Activated CD4-positive, alpha-beta T cell treated with anti-CD3 and anti-CD28 coated beads, Interleukin-2, amount 10 ng/mL, durations not matched to agents 7 days and 5 days (primary cell): ENCODE measurements at regions not wholly inside any gene's neighbourhood (a gene's known extent, or its start where the extent isn't known, plus 50 kb on each side); places are given as distances from the start of the nearest gene placed in this dataset.
"Not testable (repeated sequence)": the region's sequence is repeated elsewhere in the genome, so short reads cannot be mapped to it uniquely, and the experiment has no call there.

Experiments used
- CTCF ChIA-PET: fragments of 350-600 bp; sonication (Branson Sonifier 250); formaldehyde crosslinking; loops from one replicate; lab custom pipeline; 2021; ENCODE audit warnings: antibody characterized with exemption; lab: Charles Lee
- POLR2A ChIA-PET: fragments of 350-600 bp; sonication (Branson Sonifier 250); formaldehyde crosslinking; loops from one replicate; lab custom pipeline; 2021; ENCODE audit warnings: antibody characterized with exemption; lab: Charles Lee
- DNase-seq: peaks from one replicate; pipeline ENCODE4 v3.0.0-alpha.2; 2020
- H3K27ac Mint-ChIP-seq: one replicate; pipeline ENCODE4 v1.8.0; 2021; ENCODE audit warnings: mild to moderate bottlenecking, moderate library complexity, mixed read lengths
- H3K27me3 Mint-ChIP-seq: one replicate; pipeline ENCODE4 v1.8.0; 2021; ENCODE audit warnings: mixed read lengths
- H3K36me3 Mint-ChIP-seq: one replicate; pipeline ENCODE4 v1.8.0; 2021; ENCODE audit warnings: low read depth, mixed read lengths
- H3K4me1 Mint-ChIP-seq: one replicate; pipeline ENCODE4 v1.8.0; 2021; ENCODE audit warnings: mixed read lengths
- H3K4me3 Mint-ChIP-seq: one replicate; pipeline ENCODE4 v1.8.0; 2021; ENCODE audit warnings: mild to moderate bottlenecking, moderate library complexity, mixed read lengths
- H3K9me3 Mint-ChIP-seq: one replicate; pipeline ENCODE4 v1.8.0; 2021; ENCODE audit warnings: mixed read lengths

- no peaks in the 10 kb centered on the region for H3K27me3 Mint-ChIP-seq
- no peak overlapping the region for H3K27ac Mint-ChIP-seq
- H3K36me3 Mint-ChIP-seq, result no peaks in the 10 kb centered on the region
- H3K9me3 Mint-ChIP-seq, result no peaks in the 10 kb centered on the region
- H3K4me1 Mint-ChIP-seq, result peaks cover 1% of the 10 kb centered on the region
- no peak for DNase-seq
- ChIA-PET CTCF (no interaction called here), POLR2A (no interaction called here)
- H3K4me3 Mint-ChIP-seq, result no peak overlapping the region
Measured at GRCh38 chr4:8723222-8723980, 130.8 kb downstream of the CPZ start.

GRCh38 chr4:8722556-8722955, 130.0 kb downstream of the CPZ start:
- Mint-ChIP-seq H3K4me3 (no peak overlapping the region), H3K36me3 (no peaks in the 10 kb centered on the region), H3K9me3 (no peaks in the 10 kb centered on the region), H3K27ac (no peak overlapping the region), H3K4me1 (no peaks in the 10 kb centered on the region), H3K27me3 (no peaks in the 10 kb centered on the region)
- no peak for DNase-seq
- CTCF ChIA-PET, result no interaction called here
- POLR2A ChIA-PET, result no interaction called here

- Mint-ChIP-seq H3K9me3 (no peaks in the 10 kb centered on the region), H3K4me1 (no peaks in the 10 kb centered on the region), H3K4me3 (no peak overlapping the region), H3K27ac (no peak overlapping the region), H3K36me3 (no peaks in the 10 kb centered on the region), H3K27me3 (no peaks in the 10 kb centered on the region)
- no peak for DNase-seq
- ChIA-PET POLR2A (no interaction called here), CTCF (no interaction called here)
Measured at GRCh38 chr4:8721621-8722020, 129.1 kb downstream of the CPZ start.

- no peak for DNase-seq
- ChIA-PET POLR2A (no interaction called here), CTCF (no interaction called here)
- Mint-ChIP-seq H3K27ac (no peak overlapping the region), H3K4me1 (no peaks in the 10 kb centered on the region), H3K4me3 (no peak overlapping the region), H3K36me3 (no peaks in the 10 kb centered on the region), H3K9me3 (peaks cover 4% of the 10 kb centered on the region), H3K27me3 (no peaks in the 10 kb centered on the region)
Measured at GRCh38 chr4:8719421-8719820, 126.9 kb downstream of the CPZ start.

GRCh38 chr4:8717470-8717869, 124.9 kb downstream of the CPZ start:
- DNase-seq, H3K27ac Mint-ChIP-seq, POLR2A ChIA-PET, H3K36me3 Mint-ChIP-seq, H3K4me3 Mint-ChIP-seq, H3K4me1 Mint-ChIP-seq, H3K27me3 Mint-ChIP-seq: not testable (repeated sequence)
- CTCF ChIA-PET, result interaction anchor here (0.9 kb wide), 1 partner anchor 12 kb away, joined by 3 read pairs; no protein-coding TSS in a partner anchor
- peaks cover 15% of the 10 kb centered on the region for H3K9me3 Mint-ChIP-seq

GRCh38 chr4:8710946-8711345, 118.4 kb downstream of the CPZ start:
- DNase-seq, result no peak
- POLR2A ChIA-PET, result no interaction called here
- CTCF ChIA-PET, result no interaction called here
- H3K4me3 Mint-ChIP-seq, result no peak overlapping the region
- H3K4me1 Mint-ChIP-seq, result no peaks in the 10 kb centered on the region
- H3K27me3 Mint-ChIP-seq, result no peaks in the 10 kb centered on the region
- H3K27ac Mint-ChIP-seq, result no peak overlapping the region
- H3K36me3 Mint-ChIP-seq, result no peaks in the 10 kb centered on the region
- H3K9me3 Mint-ChIP-seq, result peaks cover 22% of the 10 kb centered on the region

- H3K4me1 Mint-ChIP-seq, result no peaks in the 10 kb centered on the region
- no peak overlapping the region for H3K4me3 Mint-ChIP-seq
- ChIA-PET CTCF (no interaction called here), POLR2A (no interaction called here)
- no peak overlapping the region for H3K27ac Mint-ChIP-seq
- H3K36me3 Mint-ChIP-seq, result no peaks in the 10 kb centered on the region
- peaks cover 22% of the 10 kb centered on the region for H3K9me3 Mint-ChIP-seq
- H3K27me3 Mint-ChIP-seq, result no peaks in the 10 kb centered on the region
- DNase-seq, result no peak
Measured at GRCh38 chr4:8710416-8710815, 117.9 kb downstream of the CPZ start.

GRCh38 chr4:8709729-8710360, 117.3 kb downstream of the CPZ start:
- H3K9me3 Mint-ChIP-seq, result peaks cover 20% of the 10 kb centered on the region
- no peaks in the 10 kb centered on the region for H3K4me1 Mint-ChIP-seq
- no peaks in the 10 kb centered on the region for H3K27me3 Mint-ChIP-seq
- no peak overlapping the region for H3K27ac Mint-ChIP-seq
- H3K4me3 Mint-ChIP-seq, result no peak overlapping the region
- CTCF ChIA-PET, result no interaction called here
- POLR2A ChIA-PET, result no interaction called here
- H3K36me3 Mint-ChIP-seq, result no peaks in the 10 kb centered on the region
- no peak for DNase-seq

GRCh38 chr4:8709050-8709728, 116.6 kb downstream of the CPZ start:
- no peaks in the 10 kb centered on the region for H3K27me3 Mint-ChIP-seq
- no peaks in the 10 kb centered on the region for H3K4me1 Mint-ChIP-seq
- no peak overlapping the region for H3K4me3 Mint-ChIP-seq
- H3K27ac Mint-ChIP-seq, result no peak overlapping the region
- H3K9me3 Mint-ChIP-seq, result peaks cover 18% of the 10 kb centered on the region
- CTCF ChIA-PET, result no interaction called here
- no peaks in the 10 kb centered on the region for H3K36me3 Mint-ChIP-seq
- POLR2A ChIA-PET, result no interaction called here
- no peak for DNase-seq

GRCh38 chr4:8708401-8709021, 115.9 kb downstream of the CPZ start:
- Mint-ChIP-seq H3K4me3 (no peak overlapping the region), H3K4me1 (no peaks in the 10 kb centered on the region), H3K27me3 (no peaks in the 10 kb centered on the region), H3K9me3 (peaks cover 15% of the 10 kb centered on the region), H3K27ac (no peak overlapping the region), H3K36me3 (no peaks in the 10 kb centered on the region)
- CTCF ChIA-PET, result no interaction called here
- POLR2A ChIA-PET, result no interaction called here
- DNase-seq, result no peak

GRCh38 chr4:8707045-8707781, 114.6 kb downstream of the CPZ start:
- H3K4me1 Mint-ChIP-seq, result no peaks in the 10 kb centered on the region
- ChIA-PET POLR2A (no interaction called here), CTCF (no interaction called here)
- DNase-seq, result no peak
- H3K27me3 Mint-ChIP-seq, result no peaks in the 10 kb centered on the region
- H3K9me3 Mint-ChIP-seq, result peaks cover 4% of the 10 kb centered on the region
- no peak overlapping the region for H3K27ac Mint-ChIP-seq
- H3K4me3 Mint-ChIP-seq, result no peak overlapping the region
- no peaks in the 10 kb centered on the region for H3K36me3 Mint-ChIP-seq

- POLR2A ChIA-PET, result no interaction called here
- Mint-ChIP-seq H3K27me3 (no peaks in the 10 kb centered on the region), H3K36me3 (no peaks in the 10 kb centered on the region), H3K9me3 (peaks cover 4% of the 10 kb centered on the region), H3K27ac (no peak overlapping the region), H3K4me1 (no peaks in the 10 kb centered on the region), H3K4me3 (no peak overlapping the region)
- CTCF ChIA-PET, result no interaction called here
- no peak for DNase-seq
Measured at GRCh38 chr4:8706216-8707044, 113.9 kb downstream of the CPZ start.
